ENCODE measurements at regions not wholly inside any gene's neighbourhood (a gene's known extent, or its start where the extent isn't known, plus 50 kb on each side); places are given as distances from the start of the nearest gene placed in this dataset.

DNA sequence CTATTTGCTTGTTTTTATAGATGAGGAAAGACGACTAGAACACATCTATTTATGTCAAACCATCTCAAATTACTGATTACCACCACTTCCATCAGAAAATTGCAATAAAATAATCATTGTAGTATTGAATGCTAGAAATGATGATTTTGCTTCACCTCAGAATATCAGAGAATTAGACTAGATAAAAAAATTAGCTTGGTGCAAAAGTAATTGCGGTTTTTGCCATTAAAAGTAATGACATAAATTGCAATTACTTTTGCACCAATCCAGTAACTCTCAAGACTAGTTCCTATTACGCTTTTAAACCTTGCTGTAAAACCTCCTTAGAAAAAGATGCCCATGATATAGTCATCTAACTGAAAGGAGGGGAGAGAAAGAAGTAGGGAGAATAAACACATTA is 556.7 kb upstream of the GRIN3A start:
- TF ChIP-seq CTCF (IDR thresholded peaks at IDR 0.05; ENCODE audit: low read depth, low read length, poor library complexity, severe bottlenecking): no peak
- TF ChIP-seq EZH2phosphoT487 (IDR thresholded peaks at IDR 0.05; ENCODE audit: borderline replicate concordance, low read length): no peak

All from DOHH2 (cell line).